ENCODE measurements at regions not wholly inside any gene's neighbourhood (a gene's known extent, or its start where the extent isn't known, plus 50 kb on each side); places are given as distances from the start of the nearest gene placed in this dataset.

- DNase-seq (no peak), ATAC-seq (no peak)
- TF ChIP-seq CTCF (IDR thresholded peaks at IDR 0.05) (no peak), POLR2A (IDR thresholded peaks at IDR 0.05) (no peak)
- intact Hi-C loops (cut with DNase I): no loop called here
- Histone ChIP-seq H3K9me3 (no peaks in the 10 kb centered on the region), H3K27ac (no peak overlapping the region), H3K4me1 (no peaks in the 10 kb centered on the region), H3K27me3 (no peaks in the 10 kb centered on the region), H3K36me3 (no peaks in the 10 kb centered on the region), H3K4me3 (no peak overlapping the region)
- WGBS (ENCODE audit: insufficient coverage, low coverage, low lambda C conversion rate, missing lambda C conversion rate): 56% methylated on average over 3 of the region's 4 CpGs
Measured at GRCh38 chr10:105925045-105925785, 1239.3 kb downstream of the SORCS1 start.

GRCh38 chr10:105921348-105921747, 1243.2 kb downstream of the SORCS1 start:
- Histone ChIP-seq H3K27ac (no peak overlapping the region), H3K9me3 (no peaks in the 10 kb centered on the region), H3K27me3 (no peaks in the 10 kb centered on the region), H3K4me1 (no peaks in the 10 kb centered on the region), H3K4me3 (no peak overlapping the region), H3K36me3 (no peaks in the 10 kb centered on the region)
- intact Hi-C loops (cut with DNase I): no loop called here
- no peak for DNase-seq
- ATAC-seq: no peak
- TF ChIP-seq POLR2A (IDR thresholded peaks at IDR 0.05) (no peak), CTCF (IDR thresholded peaks at IDR 0.05) (no peak)
- 66% methylated on average over 3 of the region's 3 CpGs for WGBS (ENCODE audit: insufficient coverage, low coverage, low lambda C conversion rate, missing lambda C conversion rate)

- Histone ChIP-seq H3K9me3 (no peaks in the 10 kb centered on the region), H3K4me3 (no peak overlapping the region), H3K4me1 (no peaks in the 10 kb centered on the region), H3K27me3 (no peaks in the 10 kb centered on the region), H3K27ac (no peak overlapping the region), H3K36me3 (no peaks in the 10 kb centered on the region)
- TF ChIP-seq POLR2A (IDR thresholded peaks at IDR 0.05): no peak
- TF ChIP-seq CTCF (IDR thresholded peaks at IDR 0.05): no peak
- DNase-seq (no peak), ATAC-seq (no peak)
- WGBS (ENCODE audit: insufficient coverage, low coverage, low lambda C conversion rate, missing lambda C conversion rate): 70% methylated on average over 1 of the region's 1 CpG
- intact Hi-C loops (cut with DNase I): no loop called here
Measured at GRCh38 chr10:105914432-105914831, 1250.1 kb downstream of the SORCS1 start.

- no peaks in the 10 kb centered on the region for H3K4me1 ChIP-seq
Measured at GRCh38 chr10:105908701-105909100, 1255.8 kb downstream of the SORCS1 start.

More at GRCh38 chr10:105908701-105909100, 1255.8 kb downstream of the SORCS1 start:
- Histone ChIP-seq H3K4me3 (no peak overlapping the region), H3K27me3 (no peaks in the 10 kb centered on the region), H3K9me3 (no peaks in the 10 kb centered on the region), H3K36me3 (no peaks in the 10 kb centered on the region), H3K27ac (no peak overlapping the region)
- ATAC-seq (no peak), DNase-seq (no peak)
- 27% methylated on average over 1 of the region's 1 CpG for WGBS (ENCODE audit: insufficient coverage, low coverage, low lambda C conversion rate, missing lambda C conversion rate)
- TF ChIP-seq CTCF (IDR thresholded peaks at IDR 0.05): no peak
- no peak for TF ChIP-seq POLR2A (IDR thresholded peaks at IDR 0.05)
- intact Hi-C loops (cut with DNase I): no loop called here

Measured in right lobe of liver (tissue), 6 donors.